Spleen (tissue), 11 donors: ENCODE measurements at regions not wholly inside any gene's neighbourhood (a gene's known extent, or its start where the extent isn't known, plus 50 kb on each side); places are given as distances from the start of the nearest gene placed in this dataset.

Source experiments
- DNase-seq: peaks from one replicate; pipeline ENCODE4 v3.0.0-alpha.2; 2020
- H3K27ac ChIP-seq, 8 donors: fragments of 200-600 bp; sonication (generic) in 7 of 8; 1 replicate in 4 of 8; 2 replicates in 4 of 8; pipeline versions ENCODE4 v1.5.0 to v1.8.0; 2016 to 2021; ENCODE audit warnings: inconsistent platforms in 4 of 8, mild to moderate bottlenecking in 4 of 8, moderate library complexity in 1 of 8
- H3K27me3 ChIP-seq, 7 donors: fragments of 200-600 bp; sonication (generic) in 6 of 7; replicated peaks in 1 of 7; 1 replicate in 4 of 7; 2 replicates in 3 of 7; pipeline versions ENCODE4 v1.5.0 to v1.8.0; 2016 to 2021; ENCODE audit warnings: inconsistent platforms in 3 of 7, mild to moderate bottlenecking in 1 of 7
- H3K36me3 ChIP-seq, 6 donors: fragments of 200-600 bp; sonication (generic) in 5 of 6; 1 replicate in 4 of 6; 2 replicates in 2 of 6; pipeline versions ENCODE4 v1.5.0 to v1.8.0; 2016 to 2021; ENCODE audit warnings: inconsistent platforms in 2 of 6
- H3K4me1 ChIP-seq, 6 donors: fragments of 200-600 bp; sonication (generic) in 5 of 6; 1 replicate in 3 of 6; 2 replicates in 3 of 6; pipeline versions ENCODE4 v1.5.0 to v1.8.0; 2016 to 2021; ENCODE audit warnings: inconsistent platforms in 3 of 6
- H3K4me3 ChIP-seq, 8 donors: fragments of 200-600 bp; sonication (generic) in 7 of 8; 1 replicate in 4 of 8; 2 replicates in 4 of 8; pipeline versions ENCODE4 v1.5.0 to v1.8.0; 2016 to 2021; ENCODE audit warnings: inconsistent platforms in 4 of 8, mild to moderate bottlenecking in 4 of 8, moderate library complexity in 2 of 8
- H3K9me3 ChIP-seq, 8 donors: fragments of 200-600 bp; sonication (generic) in 7 of 8; 1 replicate in 4 of 8; 2 replicates in 4 of 8; pipeline versions ENCODE4 v1.5.0 to v1.8.0; 2016 to 2021; ENCODE audit warnings: inconsistent platforms in 4 of 8
- POLR2A ChIP-seq, 3 donors: fragments of 450-650 bp; IDR thresholded peaks; one replicate each; pipeline ENCODE4 v1.5.1; 2017; ENCODE audit warnings: antibody characterized with exemption in 3 of 3, mild to moderate bottlenecking in 1 of 3
- POLR2AphosphoS5 ChIP-seq, 3 donors: sonication (generic); formaldehyde crosslinking; IDR thresholded peaks; one replicate each; pipeline ENCODE4 v1.5.1; 2017; ENCODE audit warnings: antibody characterized with exemption in 3 of 3
- WGBS, 5 donors: extraction: QIAGEN DNeasy Blood & Tissue Kit in 3 of 5; methylation state at CpG; one replicate each; pipeline versions ENCODE4 v1.1.5 to v1.1.7; 2013 to 2018; 5-methylcytosine and 5-hydroxymethylcytosine counted together
- intact Hi-C: fragments of 100-400 bp; cut with DNase I; formaldehyde crosslinking; loops from one replicate; pipeline ENCODE4 v1.15.0; 2023; ENCODE audit warnings: low total_unique reads
- TF ChIP-seq, protein P1 (sequence below), 11 experiments: fragments of 200-600 bp in 7 of 11; fragments of 450-650 bp in 4 of 11; sonication (generic) in 4 of 11; IDR thresholded peaks in 8 of 11; conservative IDR thresholded peaks in 3 of 11; 1 replicate in 7 of 11; 2 replicates in 4 of 11; pipeline versions ENCODE4 v1.4.0 to v1.8.0; 2016 to 2021; ENCODE audit warnings: antibody characterized with exemption in 11 of 11, inconsistent platforms in 4 of 11, mild to moderate bottlenecking in 1 of 11
- donor health status: healthy with polysubstance abuse.
- donor health status: DM: no; HTN: no; CAD: no; lungs with moderate emphysema.
- donor health status: DM: no; HTN: no; CAD: no.
- donor health status: Bipolar disorder and iron deficiency.
- donor health status: healthy.
- donor health status: DM: no; HTN: no; CAD: no.
- donor health status: DM: yes; HTN: yes; CAD: no.

DNA sequence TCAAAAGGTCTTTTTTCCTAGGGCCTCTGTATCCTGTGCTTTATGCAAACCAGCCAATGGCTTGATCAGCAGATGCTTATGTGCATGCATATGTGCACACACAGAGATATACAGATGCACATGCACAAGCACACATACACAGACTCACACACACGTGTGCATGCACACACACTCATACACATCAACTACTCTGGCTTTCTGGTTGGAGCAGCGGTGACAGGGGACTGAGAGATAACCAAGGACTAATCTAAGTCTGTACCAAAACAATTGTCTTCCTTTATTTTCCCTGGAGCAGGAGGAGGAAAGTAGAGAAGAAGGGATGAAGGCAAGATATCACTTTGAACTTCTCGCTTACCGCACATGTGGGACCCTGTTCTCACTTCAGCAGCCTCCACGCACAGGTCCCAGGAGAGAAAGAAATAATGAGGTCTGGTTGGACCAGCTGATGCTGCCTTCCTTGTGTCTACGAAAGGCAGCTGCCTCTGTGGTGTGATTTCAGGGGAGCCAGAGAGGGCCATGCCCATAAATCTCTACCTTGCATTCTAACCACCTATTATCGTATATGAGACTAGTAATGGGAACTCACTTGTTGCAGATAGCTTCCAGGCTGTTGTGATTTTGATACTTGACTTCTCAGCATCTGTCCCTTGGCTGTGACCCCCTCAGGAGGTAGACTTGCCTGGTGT is 338.0 kb downstream of the EN1 start:
- peaks cover 0 to 14% (median 0%) of the 10 kb centered on the region in 7 donors for H3K27me3 ChIP-seq
- intact Hi-C loops: no loop called here
- TF ChIP-seq POLR2A (IDR thresholded peaks at IDR 0.05) (no peak), POLR2AphosphoS5 (IDR thresholded peaks at IDR 0.05) (no peak)
- TF ChIP-seq, protein P1, sequence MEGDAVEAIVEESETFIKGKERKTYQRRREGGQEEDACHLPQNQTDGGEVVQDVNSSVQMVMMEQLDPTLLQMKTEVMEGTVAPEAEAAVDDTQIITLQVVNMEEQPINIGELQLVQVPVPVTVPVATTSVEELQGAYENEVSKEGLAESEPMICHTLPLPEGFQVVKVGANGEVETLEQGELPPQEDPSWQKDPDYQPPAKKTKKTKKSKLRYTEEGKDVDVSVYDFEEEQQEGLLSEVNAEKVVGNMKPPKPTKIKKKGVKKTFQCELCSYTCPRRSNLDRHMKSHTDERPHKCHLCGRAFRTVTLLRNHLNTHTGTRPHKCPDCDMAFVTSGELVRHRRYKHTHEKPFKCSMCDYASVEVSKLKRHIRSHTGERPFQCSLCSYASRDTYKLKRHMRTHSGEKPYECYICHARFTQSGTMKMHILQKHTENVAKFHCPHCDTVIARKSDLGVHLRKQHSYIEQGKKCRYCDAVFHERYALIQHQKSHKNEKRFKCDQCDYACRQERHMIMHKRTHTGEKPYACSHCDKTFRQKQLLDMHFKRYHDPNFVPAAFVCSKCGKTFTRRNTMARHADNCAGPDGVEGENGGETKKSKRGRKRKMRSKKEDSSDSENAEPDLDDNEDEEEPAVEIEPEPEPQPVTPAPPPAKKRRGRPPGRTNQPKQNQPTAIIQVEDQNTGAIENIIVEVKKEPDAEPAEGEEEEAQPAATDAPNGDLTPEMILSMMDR (IDR thresholded peaks at IDR 0.05 in 8 of 11, conservative IDR thresholded peaks at IDR 0.05 in 3 of 11): no peak
- H3K4me1 ChIP-seq: no peaks in the 10 kb centered on the region
- H3K36me3 ChIP-seq: no peaks in the 10 kb centered on the region
- H3K9me3 ChIP-seq: peaks cover 0 to 9% (median 0%) of the 10 kb centered on the region in 8 donors
- no peak for DNase-seq
- no peak overlapping the region for H3K4me3 ChIP-seq
- no peak overlapping the region for H3K27ac ChIP-seq
- 79 to 86% (median 80%) methylated on average over 7 of the region's 7 CpGs for WGBS, 5 donors

GRCh38 chr2:118508282-118508681 is 339.2 kb downstream of the EN1 start:
- intact Hi-C loops: no loop called here
- Histone ChIP-seq H3K27ac (no peak overlapping the region), H3K27me3 (peaks cover 0 to 14% (median 0%) of the 10 kb centered on the region in 7 donors), H3K9me3 (no peaks in the 10 kb centered on the region), H3K4me1 (no peaks in the 10 kb centered on the region), H3K36me3 (no peaks in the 10 kb centered on the region), H3K4me3 (no peak overlapping the region)
- no peak for DNase-seq
- no peak for TF ChIP-seq POLR2A (IDR thresholded peaks at IDR 0.05)
- TF ChIP-seq, protein P1 (IDR thresholded peaks at IDR 0.05 in 8 of 11, conservative IDR thresholded peaks at IDR 0.05 in 3 of 11): no peak
- no peak for TF ChIP-seq POLR2AphosphoS5 (IDR thresholded peaks at IDR 0.05)

GRCh38 chr2:118505436-118505835 is 342.0 kb downstream of the EN1 start:
- Histone ChIP-seq H3K9me3 (no peaks in the 10 kb centered on the region), H3K27ac (no peak overlapping the region), H3K4me1 (no peaks in the 10 kb centered on the region), H3K27me3 (peaks cover 0 to 22% (median 0%) of the 10 kb centered on the region in 7 donors), H3K36me3 (no peaks in the 10 kb centered on the region), H3K4me3 (no peak overlapping the region)
- TF ChIP-seq POLR2A (IDR thresholded peaks at IDR 0.05): no peak
- TF ChIP-seq, protein P1 (IDR thresholded peaks at IDR 0.05 in 8 of 11, conservative IDR thresholded peaks at IDR 0.05 in 3 of 11): no peak
- TF ChIP-seq POLR2AphosphoS5 (IDR thresholded peaks at IDR 0.05): no peak
- 87 to 94% (median 87%) methylated on average over 2 of the region's 2 CpGs for WGBS, 5 donors
- no peak for DNase-seq
- intact Hi-C loops: no loop called here

DNA sequence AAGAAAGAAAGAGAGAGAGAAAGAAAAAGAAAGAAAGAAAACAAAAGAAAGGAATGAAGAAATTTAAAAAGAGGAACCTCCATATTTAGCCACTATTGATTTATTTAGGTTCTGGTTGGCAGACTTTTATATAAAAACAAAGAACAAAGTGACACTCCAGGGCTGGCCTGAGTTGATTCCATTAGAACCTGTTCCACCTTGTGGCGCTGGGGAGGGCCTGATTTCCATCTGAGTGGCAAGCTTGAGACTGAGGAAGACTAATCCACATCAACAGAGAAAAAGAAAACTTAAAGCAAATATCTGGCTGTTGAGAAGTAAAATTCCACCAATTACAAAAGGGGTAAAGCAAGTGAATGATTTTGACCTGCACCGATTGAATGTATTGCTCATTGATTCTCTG is 345.3 kb downstream of the EN1 start:
- 73 to 87% (median 77%) methylated on average over 2 of the region's 2 CpGs for whole genome bisulfite sequencing, 5 donors
- TF ChIP-seq POLR2A (IDR thresholded peaks at IDR 0.05): no peak
- TF ChIP-seq, protein P1 (IDR thresholded peaks at IDR 0.05 in 8 of 11, conservative IDR thresholded peaks at IDR 0.05 in 3 of 11): no peak

More for the DNA sequence above, 345.3 kb downstream of the EN1 start:
- no peaks in the 10 kb centered on the region for H3K36me3 ChIP-seq
- no peaks in the 10 kb centered on the region for H3K4me1 ChIP-seq
- intact Hi-C loops: no loop called here
- DNase-seq: no peak
- H3K9me3 ChIP-seq: no peaks in the 10 kb centered on the region
- peaks cover 0 to 21% (median 0%) of the 10 kb centered on the region in 7 donors for H3K27me3 ChIP-seq
- no peak overlapping the region for H3K4me3 ChIP-seq
- H3K27ac ChIP-seq: no peak overlapping the region
